ENCODE measurements at regions not wholly inside any gene's neighbourhood (a gene's known extent, or its start where the extent isn't known, plus 50 kb on each side); places are given as distances from the start of the nearest gene placed in this dataset.

DNA sequence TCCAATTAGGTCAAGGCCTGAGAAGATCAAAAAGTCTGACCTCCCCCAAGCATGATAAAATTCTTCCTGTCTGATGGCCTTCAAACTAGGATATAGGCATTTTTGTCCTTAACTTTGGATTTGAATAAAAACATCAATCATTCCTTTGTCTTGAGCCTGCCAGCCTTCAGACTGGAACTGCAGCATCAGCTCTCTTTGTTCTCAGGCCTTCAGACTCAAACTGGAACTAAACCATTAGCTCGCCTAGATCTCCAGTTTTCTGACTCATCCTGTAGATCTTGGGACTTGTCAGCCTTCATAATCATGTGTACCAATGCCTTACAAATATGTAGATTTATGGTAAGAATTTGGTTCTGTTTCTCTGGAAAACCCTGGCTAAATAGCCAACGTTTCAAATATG, 721.7 kb downstream of the GALC start:
- no peak for DNase-seq (ENCODE audit: low spot score)
- TF ChIP-seq, protein P1, sequence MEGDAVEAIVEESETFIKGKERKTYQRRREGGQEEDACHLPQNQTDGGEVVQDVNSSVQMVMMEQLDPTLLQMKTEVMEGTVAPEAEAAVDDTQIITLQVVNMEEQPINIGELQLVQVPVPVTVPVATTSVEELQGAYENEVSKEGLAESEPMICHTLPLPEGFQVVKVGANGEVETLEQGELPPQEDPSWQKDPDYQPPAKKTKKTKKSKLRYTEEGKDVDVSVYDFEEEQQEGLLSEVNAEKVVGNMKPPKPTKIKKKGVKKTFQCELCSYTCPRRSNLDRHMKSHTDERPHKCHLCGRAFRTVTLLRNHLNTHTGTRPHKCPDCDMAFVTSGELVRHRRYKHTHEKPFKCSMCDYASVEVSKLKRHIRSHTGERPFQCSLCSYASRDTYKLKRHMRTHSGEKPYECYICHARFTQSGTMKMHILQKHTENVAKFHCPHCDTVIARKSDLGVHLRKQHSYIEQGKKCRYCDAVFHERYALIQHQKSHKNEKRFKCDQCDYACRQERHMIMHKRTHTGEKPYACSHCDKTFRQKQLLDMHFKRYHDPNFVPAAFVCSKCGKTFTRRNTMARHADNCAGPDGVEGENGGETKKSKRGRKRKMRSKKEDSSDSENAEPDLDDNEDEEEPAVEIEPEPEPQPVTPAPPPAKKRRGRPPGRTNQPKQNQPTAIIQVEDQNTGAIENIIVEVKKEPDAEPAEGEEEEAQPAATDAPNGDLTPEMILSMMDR (IDR thresholded peaks at IDR 0.05; ENCODE audit: extremely low read depth, missing control alignments), result no peak

DNA sequence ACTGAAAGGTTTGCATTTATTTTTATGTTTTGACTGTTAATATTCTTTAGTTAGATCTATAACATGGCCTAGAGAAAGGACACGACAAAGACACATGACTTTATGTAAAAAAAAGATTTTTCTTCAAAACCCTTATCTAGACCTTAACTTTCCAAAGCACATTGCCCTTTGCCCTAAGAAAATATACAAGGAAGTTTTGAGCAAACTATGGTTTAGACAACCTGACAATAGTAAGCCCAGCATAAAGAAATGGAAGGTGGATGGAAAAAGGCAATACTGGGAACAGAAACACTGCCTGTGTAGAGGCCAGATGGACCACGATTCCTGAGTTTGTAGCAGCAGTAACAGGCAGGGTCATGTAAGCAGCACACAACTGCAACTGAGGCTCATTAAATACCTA, 724.0 kb downstream of the GALC start:
- DNase-seq (ENCODE audit: low spot score), result no peak
- TF ChIP-seq, protein P1 (IDR thresholded peaks at IDR 0.05; ENCODE audit: extremely low read depth, missing control alignments), result no peak

DNA sequence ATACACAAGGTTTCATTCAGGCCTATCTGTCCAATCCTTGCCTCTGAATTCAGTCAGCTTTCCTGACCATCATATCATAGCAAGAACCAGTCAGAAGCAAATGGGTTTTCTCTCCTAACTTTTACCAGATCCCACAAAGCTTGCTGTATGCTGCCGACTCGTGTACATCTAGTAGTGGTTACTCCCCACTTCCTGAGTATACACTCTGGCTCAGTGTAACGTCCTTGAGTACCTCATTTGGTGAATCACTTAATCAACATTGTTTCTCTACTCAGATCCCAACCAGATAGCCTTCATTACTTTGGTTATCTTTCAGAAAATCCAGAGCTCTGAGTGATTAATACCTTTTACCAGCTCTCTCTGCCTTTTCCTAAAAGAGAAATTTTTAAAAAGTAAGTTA, 728.2 kb downstream of the GALC start:
- no peak for DNase-seq (ENCODE audit: low spot score)

DNA sequence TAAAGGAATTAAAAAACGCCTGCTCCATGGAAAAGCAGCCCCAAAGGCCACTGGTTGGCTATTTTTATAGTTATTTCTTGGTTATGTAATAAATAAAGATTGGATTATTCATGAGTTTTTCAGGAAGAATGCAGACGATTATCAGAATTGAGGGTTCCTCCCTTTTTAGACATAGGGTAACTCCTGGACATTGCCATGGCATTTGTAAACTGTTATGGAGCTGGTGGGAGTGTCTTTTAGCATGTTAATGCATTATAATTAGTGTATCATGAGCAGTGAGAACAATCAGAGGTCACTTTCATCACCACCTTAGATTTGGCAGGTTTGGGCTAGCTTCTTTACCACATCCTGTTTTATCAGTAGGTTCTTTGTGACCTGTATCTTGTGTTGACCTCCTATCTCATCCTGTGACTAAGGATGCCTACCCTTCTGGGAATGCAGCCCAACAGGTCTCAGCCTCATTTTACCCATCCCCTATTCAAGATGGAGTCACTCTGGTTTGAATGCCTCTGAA, 728.7 kb downstream of the GALC start:
- no peak for DNase-seq (ENCODE audit: low spot score)
- TF ChIP-seq, protein P1 (IDR thresholded peaks at IDR 0.05; ENCODE audit: extremely low read depth, missing control alignments), result no peak

More for the DNA sequence above, 728.2 kb downstream of the GALC start:
- TF ChIP-seq, protein P1 (IDR thresholded peaks at IDR 0.05; ENCODE audit: extremely low read depth, missing control alignments), result no peak

DNA sequence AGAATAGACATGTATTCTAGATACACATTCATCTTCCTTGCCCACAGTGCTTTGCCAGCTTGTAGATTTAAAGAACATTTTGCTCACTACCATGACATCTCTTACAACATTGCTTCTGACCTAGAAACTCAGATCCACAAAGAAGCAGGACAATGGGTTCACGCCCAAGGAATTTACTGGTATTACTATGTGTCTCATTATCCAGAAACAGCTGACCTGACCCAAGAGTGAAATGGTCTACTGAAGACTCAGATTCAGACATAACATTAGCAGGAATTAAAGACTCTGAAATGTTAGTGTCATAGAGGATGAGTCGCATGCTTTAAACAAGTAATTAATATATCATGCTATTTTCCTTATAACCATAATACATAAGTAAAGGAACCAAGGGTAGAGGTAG, 731.4 kb downstream of the GALC start:
- DNase-seq (ENCODE audit: low spot score), result no peak
- TF ChIP-seq, protein P1 (IDR thresholded peaks at IDR 0.05; ENCODE audit: extremely low read depth, missing control alignments), result no peak

DNA sequence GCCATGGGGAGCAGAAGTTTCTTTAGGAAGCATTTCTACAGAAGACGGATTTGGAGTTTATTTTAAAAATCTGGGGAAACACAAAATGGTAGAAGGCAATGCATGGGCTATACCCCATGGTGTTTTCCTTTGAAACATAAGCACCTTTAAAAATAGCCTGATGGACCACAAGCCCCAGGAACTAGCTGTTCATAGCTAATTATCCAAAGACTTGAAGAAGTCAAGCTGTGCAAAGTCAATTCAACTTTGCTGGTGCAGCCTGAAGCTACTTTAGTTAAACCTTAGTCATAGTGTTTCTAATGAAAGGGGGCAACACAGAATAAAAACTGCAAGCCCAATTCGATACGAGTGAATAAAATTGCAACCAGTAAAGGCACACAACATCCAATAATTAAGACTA, 732.5 kb downstream of the GALC start:
- no peak for DNase-seq (ENCODE audit: low spot score)
- TF ChIP-seq, protein P1 (IDR thresholded peaks at IDR 0.05; ENCODE audit: extremely low read depth, missing control alignments), result no peak

DNA sequence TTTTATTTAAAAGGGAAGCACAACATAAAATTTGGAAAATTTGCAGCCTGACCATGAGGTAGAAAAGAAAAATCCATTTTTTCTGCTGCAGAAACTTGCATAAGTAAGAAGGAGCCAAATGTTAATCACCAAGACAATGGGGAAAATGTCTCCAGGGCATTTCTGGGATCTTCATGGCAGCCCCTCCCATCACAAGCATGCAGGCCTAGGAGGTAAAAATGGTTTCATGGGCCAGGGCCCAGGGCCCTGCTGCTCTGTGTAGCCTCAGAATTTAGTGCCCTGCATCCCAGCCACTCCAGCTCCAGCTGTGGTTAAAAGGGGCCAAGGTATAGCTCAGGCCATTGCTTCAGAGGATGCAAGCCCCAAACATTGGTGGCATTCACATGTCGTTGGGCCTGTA, 735.6 kb downstream of the GALC start:
- no peak for DNase-seq (ENCODE audit: low spot score)
- TF ChIP-seq, protein P1 (IDR thresholded peaks at IDR 0.05; ENCODE audit: extremely low read depth, missing control alignments), result no peak
